ENCODE measurements at regions not wholly inside any gene's neighbourhood (a gene's known extent, or its start where the extent isn't known, plus 50 kb on each side); places are given as distances from the start of the nearest gene placed in this dataset.

DNA sequence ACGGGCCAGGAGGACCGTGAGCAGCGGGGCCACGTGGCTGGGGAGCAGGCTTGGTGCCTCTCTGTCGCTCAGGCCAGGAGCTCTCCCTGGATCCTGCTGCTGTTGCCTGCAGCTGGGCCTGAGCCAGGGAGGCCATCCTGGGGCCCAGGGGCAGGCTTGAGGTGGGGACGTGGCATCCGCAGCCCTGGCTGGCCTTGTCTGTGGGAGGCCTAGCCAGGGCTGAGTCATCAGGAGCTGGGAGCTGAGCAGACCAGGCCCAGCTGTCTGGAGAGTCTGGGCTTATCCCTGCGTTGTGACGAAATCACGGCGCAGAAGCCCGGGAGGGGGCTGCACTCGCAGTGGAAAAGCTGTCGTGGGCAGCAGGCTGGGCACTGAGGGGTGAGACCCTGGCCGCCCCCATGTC is 138.8 kb upstream of the COL5A1 start:
- DNase-seq = no peak

DNA sequence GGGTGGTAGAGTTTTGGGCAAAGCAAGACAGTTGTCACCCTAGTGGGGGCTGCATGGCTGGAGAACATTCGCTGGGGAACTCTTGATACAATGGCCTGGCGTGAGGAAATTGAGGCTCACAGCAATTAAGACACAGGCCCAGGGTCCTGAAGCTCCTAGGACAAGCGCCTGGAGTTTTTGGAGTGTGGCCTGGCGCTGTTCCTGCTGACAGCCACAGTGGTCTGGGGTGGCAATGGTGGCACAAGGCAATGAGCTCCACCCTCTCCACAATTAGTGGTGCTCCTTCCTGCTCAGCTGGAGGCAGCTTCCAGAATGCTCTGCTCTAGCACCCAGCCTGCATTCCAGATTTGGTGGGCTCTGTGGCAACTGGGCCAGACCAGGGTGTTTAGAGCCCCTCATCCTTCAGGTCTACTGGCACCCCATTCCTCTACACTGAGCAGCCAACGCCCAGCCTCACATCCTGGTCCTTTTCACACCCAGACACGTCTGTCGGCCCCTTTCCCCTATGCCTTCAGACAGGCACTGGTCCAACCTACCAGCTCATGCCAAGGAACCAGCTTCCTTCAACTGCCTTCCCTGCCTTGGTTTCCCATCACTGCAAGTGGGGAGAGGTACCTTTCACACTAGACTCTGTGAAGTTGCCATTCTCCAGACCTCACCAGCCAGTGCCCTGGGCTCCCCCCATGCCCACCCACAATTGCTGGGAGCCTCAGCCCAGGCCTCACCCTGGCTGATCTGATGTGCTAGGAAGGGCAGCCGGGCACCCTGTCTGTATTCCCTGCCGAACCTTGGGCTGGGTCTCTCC is 138.1 kb upstream of the COL5A1 start:
- no peak for DNase-seq

DNA sequence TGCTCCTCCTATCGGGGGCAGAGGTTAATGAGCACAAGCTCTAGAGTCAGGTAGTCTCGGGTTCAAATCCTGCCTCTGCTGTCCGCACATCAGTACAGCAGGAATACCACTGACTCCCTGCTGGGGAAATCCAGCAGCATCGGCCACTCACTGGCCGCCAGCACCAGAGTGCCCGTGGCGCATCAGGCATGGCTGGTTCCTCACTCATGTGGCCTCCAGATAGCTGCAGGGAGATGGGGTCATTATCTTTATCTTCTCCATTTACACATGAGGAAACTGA is 137.6 kb upstream of the COL5A1 start:
- DNase-seq = no peak

DNA sequence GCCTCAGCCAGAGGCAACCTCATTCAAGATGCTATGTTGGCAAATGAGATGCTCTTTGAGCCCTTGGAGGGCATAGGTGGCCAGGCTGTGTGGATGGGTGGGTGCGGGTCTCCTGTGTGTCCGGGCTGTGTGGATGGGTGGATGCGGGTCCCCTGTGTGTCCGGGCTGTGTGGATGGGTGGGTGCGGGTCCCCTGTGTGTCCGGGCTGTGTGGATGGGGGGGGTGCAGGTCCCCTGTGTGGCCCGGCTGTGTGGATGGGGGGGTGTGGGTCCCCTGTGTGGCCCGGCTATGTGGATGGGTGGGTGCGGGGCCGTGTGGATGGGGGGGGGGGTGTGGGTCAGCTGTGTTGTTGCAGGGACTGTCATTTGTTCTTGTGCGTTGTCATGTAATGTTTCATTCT is 136.6 kb upstream of the COL5A1 start:
- no peak for DNase-seq

DNA sequence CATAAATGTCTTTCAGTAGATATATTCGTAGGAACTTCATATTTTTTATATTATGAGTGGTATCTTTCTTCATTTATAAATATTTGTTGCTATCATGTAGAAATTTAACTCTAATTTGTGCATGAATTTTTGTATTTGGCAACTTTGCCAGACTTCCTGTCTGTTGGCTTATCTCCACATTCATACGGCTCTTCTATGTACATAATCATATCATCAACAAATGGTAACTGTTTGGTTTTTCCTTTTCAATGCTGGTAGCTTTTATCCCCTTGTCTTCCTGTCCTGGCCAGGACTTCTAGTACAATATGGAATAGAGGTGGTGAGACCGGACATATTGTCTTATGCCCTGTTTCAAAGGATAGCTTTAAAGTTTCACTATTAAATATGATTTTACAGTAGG is 132.3 kb upstream of the COL5A1 start:
- DNase-seq = no peak

DNA sequence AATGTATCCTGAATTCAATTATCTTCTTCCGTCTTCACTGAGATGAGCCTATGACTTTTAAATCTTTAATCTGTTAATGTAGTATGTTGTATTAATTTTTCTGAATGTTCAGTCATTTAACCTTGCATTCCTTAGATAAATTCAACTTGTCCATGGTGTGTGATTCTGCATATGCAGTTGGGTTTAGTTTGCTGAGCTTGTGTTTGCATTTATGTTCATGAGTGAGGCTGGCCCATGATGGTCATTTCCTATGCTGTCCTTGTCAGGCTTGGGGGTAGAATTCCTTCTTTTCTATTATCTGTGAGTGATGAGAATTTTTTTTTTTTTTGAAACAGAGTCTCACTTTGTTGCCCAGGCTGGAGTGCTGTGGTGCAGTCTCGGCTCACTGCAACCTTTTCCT is 131.8 kb upstream of the COL5A1 start:
- no peak for DNase-seq

DNA sequence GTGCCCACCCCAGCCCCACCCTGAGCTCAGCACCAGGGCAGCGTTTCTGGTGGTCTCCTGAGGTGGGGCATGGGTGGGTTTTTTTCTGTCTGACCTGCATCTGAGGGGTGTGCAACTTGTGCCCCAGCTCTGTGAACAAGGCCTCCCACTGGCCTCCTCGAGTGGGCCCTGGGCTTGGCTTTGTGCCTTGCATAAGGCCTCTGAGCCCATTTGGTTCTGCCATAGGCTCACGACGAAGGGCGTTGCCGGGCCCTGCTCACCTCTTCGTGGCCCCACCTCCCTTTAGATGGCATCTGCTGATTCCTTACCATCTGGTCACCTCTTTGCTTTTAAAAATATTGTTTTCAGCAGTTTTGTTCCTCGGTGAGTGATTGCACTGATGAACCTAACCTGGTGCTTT is 127.1 kb upstream of the COL5A1 start:
- no peak for DNase-seq

DNA sequence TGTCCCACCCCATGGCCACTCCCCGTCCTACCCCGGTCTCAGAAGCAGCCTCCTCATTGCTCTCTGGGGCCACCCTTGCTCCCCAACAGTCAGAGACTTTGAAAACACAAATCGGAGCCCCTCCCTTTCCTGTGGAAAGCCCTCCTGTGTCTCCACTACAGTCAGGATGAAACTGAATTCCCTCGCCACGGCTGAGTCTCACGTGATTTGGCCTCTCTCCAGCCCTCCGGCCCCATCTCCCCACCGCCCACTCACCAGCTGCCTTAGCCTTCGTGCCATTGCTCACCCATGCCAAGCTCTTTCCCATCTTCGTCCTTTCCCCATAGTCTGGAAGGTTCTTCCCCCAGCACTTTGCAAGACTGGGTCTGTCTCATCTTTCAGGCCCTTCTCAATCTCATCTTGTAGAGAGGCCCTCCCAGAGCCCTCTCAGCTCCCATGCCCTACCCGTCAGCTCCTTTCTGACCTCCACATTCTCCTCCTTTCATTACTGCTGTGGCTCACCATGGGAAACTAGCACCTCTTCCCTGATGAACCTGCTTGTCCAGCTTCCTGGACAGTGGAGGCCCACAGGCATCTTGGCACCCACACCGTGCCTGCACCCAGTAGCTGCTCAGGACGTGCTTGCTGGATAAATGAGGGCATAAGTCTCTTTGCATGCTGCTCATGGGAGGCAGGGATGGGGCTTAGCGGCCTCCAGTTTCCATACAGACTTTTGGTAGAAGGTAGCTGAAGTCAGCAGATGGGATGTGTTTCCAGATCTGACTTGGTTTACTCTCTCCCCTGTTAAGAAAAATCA is 126.4 kb upstream of the COL5A1 start:
- no peak for DNase-seq

DNA sequence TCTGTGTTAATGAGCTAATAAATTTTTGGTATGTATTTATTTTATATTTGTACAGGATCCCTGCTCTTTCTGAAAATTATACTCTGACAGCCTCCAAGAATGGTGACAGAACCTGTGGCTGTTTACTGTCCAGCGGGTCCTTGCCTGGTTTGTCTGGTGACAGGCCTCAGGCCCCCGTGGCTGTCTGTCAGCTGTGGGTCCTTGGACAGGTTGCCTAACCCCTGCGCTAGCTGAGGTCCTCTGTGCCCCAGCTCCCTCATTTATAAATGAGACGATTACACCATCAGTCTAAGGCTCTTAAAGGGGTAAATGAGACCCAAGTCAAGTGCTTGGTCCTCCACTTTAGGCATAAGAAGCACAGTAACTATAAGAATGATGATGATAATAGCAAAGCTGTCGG is 125.1 kb upstream of the COL5A1 start:
- DNase-seq = no peak

DNA sequence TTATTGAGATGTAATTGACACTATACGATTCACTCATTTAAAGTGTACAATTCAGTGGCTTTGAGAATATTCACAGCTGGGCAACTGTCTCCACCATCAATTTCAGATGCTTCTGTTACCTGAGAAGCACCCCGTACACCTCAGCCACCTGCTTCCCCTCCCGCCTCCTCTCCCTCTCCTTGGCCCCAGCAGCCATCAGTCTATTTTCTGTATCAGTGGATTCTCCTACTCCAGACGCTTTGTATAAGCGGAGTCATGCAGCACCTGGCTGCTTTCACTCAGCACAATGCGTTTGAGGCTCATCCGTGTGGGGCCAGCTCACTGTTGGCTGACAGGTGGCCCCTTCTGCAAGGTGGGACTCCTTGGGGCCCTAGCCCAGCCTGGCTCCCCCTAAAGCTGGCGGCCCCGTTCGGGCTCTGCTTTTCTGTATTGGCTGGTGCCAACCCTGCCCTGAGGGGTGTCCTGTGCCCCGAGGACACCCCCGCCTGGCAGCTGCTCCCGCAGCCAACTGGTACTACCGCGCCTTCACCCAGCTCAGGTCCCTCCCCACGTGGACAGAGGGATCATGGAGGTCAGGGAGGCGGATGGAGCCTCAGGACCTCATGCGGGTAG is 124.4 kb upstream of the COL5A1 start:
- DNase-seq = no peak

DNA sequence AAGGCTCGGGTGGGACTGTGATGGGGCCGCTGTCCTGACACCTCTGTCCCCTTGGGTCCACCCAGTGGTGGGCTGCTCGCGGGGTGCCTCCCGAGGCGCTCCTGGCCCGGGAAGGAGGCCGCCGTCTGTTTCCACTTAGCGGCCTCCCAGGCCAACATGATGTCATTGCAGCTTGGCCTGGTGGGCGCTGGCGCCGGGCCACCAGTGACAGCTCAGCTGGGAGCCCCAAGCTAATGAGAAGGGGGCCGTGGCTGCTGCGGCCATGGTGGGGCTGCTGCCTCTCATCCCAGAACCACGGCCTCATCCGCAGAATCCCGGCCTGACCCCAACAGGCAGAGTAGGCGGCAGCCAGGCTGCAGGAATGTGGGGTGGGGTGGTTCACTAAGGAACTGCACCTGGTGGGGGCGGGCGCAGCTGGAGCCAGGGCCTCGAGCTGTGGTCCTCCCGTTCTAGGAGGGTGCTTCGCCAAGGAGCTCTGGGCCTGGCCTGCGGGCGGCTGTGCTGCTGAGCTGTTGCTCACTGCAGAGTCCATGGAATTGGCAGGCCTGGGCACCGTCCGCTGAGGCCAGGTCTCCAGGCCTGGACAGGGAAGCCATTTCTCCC is 123.5 kb upstream of the COL5A1 start:
- no peak for DNase-seq

DNA sequence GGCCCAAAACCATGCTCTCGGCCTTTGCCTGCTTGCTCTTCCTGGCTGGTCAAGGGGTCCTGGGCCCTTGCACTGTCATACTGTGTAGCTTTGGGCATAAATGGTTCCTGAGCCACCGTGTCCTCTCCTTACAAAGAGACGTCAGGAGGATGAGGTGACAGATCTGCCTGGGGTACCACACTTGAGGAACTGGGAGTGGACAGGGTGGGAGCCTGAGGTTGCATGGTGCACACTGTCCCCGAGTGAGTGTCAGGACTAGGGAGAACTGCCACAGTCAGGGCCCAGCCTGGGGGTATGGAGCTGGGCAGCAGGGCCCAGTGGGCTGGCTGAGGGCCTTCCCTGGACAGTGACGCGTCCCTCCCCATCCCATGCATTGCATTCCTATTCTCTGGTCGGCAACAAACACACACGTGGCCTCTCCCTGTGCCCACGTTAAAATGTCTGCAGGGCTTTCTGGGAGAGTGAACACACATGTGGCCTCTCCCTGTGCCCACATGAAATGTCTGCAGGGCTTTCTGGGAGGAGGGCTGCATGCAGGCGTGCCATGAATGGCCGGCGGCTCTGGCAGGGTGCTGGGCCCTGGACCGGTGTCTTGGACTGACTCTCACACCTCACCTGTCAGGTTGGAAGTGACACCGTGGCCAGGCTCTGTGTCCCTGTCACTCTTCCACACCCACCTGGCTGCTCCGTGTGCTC is 122.1 kb upstream of the COL5A1 start:
- no peak for DNase-seq

DNA sequence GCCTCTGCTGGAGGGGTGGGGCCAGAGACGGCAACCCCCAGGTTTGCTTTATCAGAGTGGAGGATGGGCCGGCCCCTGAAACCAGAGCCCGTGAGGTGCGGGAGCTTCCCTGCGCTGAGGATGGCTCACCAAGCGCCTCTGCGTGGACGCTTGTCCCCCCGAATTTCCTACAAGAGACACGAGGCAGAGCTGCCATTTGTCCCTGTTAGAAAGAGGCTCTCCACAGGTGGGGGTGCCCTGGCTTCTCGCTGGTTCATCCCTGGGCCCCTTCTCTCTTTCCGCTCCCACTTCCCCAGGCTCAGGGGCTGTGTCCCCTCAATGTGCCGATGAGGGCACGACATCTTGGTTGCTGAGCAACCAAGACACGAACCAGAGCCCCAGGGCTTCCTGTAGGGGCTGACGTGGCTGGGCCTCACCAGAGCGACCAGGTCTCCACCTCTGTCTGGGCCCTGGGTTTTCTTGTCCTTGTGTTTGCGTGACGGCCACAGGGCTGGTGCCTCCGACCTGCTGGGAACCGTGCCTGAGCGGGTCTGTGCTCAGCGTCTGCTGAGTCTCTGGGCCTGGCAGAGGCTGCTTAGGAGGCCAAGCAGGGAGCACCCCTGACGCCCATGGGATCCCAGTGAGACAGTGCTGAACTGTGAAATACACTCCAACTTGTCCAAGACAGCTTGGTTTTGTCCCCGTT is 119.6 kb upstream of the COL5A1 start:
- no peak for DNase-seq

DNA sequence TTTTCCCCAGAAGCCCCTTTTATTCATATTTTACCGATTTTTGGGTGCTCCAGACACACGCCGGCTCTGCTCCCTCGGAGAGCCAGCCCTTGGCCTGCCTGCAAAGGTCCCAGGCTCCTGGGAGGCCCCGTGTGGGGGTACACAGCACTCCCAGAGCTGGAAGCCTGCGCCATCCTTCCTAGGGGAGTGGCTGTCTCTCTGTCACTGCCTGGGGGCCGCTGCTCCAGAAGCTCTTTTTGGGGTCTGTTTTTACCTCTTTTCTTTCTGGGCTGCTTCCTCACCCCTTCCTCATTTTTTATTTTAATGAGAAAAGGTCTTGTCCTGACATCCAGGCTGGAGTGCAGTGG is 119.1 kb upstream of the COL5A1 start:
- DNase-seq = no peak

DNA sequence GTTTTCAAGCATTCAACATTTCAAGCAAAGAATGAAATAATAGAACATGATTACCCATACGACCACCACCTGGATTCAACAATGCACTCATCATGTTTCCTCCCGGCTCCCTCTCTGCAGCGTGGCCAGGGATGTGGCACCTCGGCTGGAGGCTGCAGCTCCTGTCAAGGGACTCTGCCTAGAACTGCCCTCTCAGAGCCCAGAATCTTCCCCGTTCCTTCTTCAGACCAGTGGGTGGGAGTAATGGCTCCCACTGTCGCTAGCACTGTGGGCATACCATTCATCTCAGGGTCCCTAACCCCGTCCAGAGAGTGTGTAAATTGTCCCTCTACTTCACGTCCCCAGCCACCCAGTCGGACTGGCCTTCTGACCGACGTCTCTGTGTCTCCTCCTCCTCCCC is 118.6 kb upstream of the COL5A1 start:
- no peak for DNase-seq

DNA sequence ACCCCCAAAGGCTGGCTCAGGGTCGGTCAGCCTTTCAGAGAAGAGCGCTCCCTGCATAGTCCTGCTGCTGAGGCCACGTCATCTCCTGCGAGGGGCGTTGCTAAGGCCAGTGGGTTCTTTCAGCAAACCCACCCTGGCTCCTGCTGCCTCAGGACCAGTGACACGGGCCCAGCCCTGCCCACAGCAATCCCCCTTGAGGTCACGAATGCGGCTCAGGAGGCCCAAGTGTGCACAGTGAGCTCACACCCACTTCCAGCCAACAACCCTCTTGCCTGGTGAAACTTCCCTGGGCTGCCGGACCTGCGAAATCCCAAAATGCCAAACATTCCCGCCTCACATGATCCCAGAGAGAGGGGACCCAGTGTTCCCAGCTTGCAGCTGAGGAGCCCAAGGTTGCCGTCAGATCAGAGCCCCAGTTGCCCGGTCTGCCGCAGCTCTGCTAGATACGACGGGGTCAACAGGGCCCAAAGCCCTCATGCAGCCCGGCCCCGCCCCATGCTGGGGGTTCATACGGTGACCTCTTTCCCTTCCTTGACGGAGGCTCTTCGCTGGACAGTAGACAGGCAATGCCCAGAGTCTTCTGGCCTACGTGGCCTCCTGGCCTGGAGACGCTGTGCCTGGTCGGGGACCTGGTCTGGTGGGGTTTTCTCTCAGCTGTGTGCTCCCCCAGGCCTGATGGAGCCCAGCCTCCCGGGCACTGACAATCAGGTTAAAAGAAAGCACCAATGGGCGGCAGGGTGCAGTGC is 116.4 kb upstream of the COL5A1 start:
- DNase-seq = no peak

DNA sequence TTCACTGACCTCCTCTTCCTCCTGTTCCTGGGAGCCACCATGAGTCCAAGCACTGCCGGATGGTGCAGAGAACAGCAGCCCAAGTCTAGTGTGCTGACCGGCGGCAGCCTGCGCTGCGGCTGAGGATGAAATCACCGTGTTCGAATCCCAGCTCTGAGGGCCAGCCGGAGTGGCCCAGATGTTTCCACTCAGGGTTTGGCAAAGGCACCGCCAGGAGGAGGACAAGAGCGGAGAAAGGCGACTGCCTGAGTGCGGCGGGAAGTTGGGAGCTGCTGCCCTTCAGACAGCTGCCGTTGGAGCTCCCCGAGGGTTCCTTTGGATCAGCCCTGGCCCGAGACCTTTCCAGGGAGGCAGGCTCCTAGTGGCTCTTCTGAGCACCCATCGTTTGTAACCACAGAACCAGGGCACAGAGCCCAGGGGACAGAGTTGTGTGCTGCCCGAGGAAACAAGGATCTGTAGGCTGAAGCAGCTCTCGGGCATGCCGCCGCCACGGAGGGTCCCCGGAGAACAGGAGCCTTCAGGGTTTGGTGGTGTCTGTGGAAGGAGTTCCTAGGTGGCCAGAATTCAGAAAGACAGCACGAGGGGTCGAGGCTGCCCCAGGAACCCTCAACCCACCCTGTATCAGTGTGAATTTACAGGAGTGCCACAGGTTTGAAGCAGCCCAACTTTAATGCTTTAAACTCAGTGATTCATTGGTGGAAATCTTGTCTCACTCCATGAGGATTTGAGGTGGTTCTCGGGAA is 115.6 kb upstream of the COL5A1 start:
- DNase-seq = no peak

DNA sequence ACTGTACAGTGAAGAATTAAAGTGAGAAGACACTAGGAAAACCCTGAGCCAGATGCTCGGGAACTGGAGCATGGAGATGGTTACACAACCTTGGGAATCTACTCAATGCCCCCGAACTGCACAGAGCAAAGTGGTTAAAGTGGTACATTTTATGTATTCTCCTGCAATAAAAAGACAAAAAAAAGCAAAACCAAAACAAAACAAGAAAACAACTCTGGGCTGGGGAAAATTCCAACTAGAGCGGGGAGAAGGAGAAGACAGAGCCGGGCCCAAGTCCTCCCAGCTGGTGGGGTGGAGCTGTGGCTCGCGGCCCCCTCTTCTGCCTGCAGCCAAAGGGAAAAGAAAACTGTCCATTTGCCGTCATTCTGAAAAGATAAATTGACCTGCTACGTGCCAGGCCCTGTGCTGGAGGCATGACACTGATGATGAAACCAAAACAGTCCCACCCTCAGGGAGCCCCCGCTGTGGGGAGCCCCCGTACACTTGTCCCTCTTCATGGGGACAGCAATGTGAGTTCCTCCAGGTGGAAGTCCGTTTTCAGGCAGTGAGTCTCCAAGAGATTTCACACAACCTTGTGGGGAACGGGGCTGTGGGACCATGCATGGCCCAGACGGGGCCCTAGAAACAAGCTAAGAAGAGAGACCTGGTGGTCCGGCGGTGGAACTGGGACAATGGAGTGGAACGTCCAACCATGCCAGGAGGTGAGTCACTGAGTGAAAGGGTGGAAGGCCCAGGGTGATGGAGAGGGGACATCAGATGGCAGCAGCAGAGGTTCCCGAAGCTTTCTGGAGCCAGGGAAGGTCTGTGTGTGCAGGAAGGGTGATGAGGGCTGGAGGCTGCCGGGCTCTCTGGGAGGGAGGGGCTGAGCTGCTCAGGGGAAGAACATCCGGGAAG is 114.8 kb upstream of the COL5A1 start:
- DNase-seq = no peak

DNA sequence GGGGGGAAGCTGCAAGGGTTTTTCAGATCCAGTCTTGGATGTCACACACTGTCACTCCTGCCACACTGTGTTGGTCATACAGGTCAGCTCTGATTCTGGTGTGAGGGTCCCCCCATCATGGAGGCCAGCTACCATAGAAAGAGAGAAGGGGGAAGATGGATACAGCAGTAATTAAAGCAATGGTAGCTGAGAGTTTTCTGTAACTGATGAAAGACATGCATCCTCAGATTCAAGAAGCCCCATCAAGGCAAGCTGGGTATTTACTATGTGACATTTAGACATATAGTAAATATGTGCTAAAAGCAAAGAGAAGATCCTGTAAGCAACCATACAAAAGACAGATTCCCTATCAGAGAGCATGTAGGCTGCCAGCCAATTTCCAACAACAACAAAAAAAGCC is 110.9 kb upstream of the COL5A1 start:
- no peak for DNase-seq
